Activated CD8-positive, alpha-beta memory T cell treated with anti-CD3 and anti-CD28 coated beads for 36 hours (primary cell): ENCODE measurements at regions not wholly inside any gene's neighbourhood (a gene's known extent, or its start where the extent isn't known, plus 50 kb on each side); places are given as distances from the start of the nearest gene placed in this dataset.

Experiments used
- CTCF ChIA-PET: fragments of 350-600 bp; sonication (Branson Sonifier 250); formaldehyde crosslinking; loops from one replicate; lab custom pipeline; 2021; ENCODE audit warnings: antibody characterized with exemption; lab: Charles Lee
- POLR2A ChIA-PET: fragments of 350-600 bp; sonication (Branson Sonifier 250); formaldehyde crosslinking; loops from one replicate; lab custom pipeline; 2021; ENCODE audit warnings: antibody characterized with exemption; lab: Charles Lee

GRCh38 chr17:59451706-59452105 is 113.7 kb upstream of the DHX40 start:
- CTCF ChIA-PET: no interaction called here
- POLR2A ChIA-PET: no interaction called here

DNA sequence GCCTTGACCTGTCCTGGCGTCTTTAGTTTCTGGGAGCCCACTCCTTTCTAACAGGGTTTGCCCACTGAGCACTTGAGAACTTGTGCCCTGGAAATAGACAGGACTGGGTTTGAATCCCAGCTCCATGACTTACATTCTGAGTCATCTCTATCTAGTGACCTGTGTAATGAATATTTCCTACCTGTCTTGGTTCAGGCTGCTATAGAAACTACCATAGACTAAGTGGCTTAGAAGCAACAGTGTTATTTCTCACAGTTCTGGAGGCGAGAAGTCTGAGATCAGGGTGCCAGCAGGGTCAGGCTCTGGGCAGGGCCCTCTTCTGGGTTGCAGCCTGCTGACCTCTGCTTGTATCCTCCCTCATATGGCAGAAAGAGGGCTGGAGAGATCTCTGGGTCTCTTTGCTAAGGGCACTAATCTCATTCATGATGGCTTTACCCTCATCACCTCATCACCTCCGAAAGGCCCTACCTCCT is 110.7 kb upstream of the DHX40 start:
- CTCF ChIA-PET: no interaction called here
- POLR2A ChIA-PET: no interaction called here

DNA sequence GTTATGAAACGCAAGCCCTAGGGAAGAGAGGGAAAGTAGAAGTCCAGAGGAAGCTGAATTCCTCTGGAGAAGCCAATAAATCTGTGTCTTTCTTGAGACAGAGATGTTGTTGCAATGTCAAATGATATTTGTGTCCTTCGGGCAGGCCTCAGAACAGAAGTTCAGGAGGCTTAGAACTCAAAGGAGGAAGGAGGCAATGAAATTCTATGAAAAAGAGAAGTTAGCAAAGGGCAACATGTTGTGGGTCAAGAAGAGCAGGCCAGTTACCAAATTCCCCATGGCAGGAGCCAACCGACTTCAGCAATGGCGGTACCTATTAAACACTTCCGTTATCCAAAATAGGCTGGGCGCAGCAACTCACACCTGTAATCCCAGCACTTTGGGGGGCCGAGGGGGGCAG is 109.0 kb upstream of the DHX40 start:
- CTCF ChIA-PET: no interaction called here
- POLR2A ChIA-PET: no interaction called here

- POLR2A ChIA-PET: interaction anchor here (0.7 kb wide), 1 partner anchor 115 kb away, joined by 5 read pairs; no protein-coding TSS in a partner anchor
- CTCF ChIA-PET: no interaction called here
Observed at GRCh38 chr17:59456923-59457615, 108.3 kb upstream of the DHX40 start.

GRCh38 chr17:59462385-59462784 is 103.0 kb upstream of the DHX40 start:
- CTCF ChIA-PET: no interaction called here
- POLR2A ChIA-PET: no interaction called here

GRCh38 chr17:59464246-59464645 is 101.2 kb upstream of the DHX40 start:
- ChIA-PET CTCF (no interaction called here), POLR2A (interaction anchor here (0.6 kb wide), 1 partner anchor 46 kb away, joined by 3 read pairs; no protein-coding TSS in a partner anchor)

GRCh38 chr17:59465949-59466307 is 99.5 kb upstream of the DHX40 start:
- POLR2A ChIA-PET: no interaction called here
- CTCF ChIA-PET: no interaction called here

GRCh38 chr17:59466946-59467801 is 98.2 kb upstream of the DHX40 start:
- ChIA-PET POLR2A (no interaction called here), CTCF (no interaction called here)

DNA sequence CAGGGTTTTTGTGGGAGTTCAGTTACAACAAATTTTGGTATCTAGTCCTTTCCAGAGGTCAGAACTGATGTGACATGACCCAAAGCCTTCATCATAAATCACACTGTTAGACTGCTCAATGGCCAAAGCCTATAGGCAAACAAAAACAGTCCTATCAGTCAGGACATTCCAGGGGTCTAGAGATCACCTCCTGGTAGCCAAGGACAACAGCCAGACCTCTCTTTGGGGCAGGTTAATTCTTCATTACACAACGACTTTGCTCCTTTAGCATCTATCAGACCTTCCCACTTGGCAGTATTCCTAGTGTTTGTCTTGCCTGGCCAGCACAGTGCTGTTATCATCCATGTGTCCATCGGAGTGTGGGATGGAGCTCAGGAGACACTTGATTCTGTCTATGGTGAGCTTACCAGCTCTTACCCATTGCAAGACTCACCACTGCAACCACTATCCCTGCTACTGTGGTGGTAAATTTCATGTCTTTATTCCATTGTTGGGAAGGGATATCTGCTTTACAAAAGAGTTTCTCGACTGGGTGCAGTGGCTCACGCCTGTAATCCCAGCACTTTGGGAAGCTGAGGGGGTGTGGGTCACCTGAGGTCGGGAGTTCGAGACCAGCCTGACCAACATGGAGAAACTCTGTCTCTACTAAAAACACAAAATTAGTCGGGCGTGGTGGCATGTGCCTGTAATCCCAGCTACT is 95.5 kb upstream of the DHX40 start:
- ChIA-PET CTCF (no interaction called here), POLR2A (no interaction called here)

- CTCF ChIA-PET: interaction anchor here (0.6 kb wide), 2 partner anchors 20 to 77 kb away, joined by 3 read pairs; no protein-coding TSS in a partner anchor
- POLR2A ChIA-PET: interaction anchor here (0.6 kb wide), 1 partner anchor 126 kb away, joined by 8 read pairs; no protein-coding TSS in a partner anchor
Observed at GRCh38 chr17:59470624-59471297, 94.6 kb upstream of the DHX40 start.

DNA sequence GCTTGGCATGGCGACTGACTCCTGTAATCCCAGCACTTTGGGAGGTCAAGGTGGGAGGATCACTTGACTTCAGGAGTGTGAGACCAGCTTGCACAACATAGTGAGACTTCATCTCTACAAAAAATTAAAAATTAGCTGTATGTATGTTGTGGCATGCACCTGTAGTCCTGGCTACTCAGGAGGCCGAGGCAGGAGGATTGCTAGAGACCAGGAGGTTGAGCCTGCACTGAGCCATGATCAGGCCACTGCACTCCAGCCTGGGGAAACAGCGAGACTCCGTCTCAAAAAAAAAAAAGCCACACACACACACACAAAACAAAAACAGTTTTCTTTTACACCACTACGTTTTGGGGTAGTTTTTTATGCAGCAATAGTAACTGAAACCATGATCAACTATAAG is 89.0 kb upstream of the DHX40 start:
- ChIA-PET CTCF (no interaction called here), POLR2A (no interaction called here)

DNA sequence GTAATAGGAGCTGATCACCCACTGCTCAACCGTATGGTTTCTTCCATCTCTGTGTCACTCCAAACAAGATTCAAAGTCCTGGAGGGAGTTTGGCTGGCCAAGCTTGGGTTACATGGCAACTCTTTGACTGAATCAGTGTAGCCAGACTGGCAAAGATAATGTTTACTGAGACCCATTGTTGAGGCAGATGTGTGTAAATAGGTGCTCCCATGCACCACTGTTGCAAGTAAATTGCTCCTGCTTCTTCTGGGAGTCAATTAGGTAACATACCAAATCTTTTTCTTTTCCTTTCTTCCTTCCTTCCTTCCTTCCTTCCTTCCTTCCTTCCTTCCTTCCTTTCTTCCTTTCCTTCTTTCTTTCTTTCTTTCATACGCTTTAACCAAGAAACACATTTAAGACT is 86.3 kb upstream of the DHX40 start:
- ChIA-PET POLR2A (no interaction called here), CTCF (interaction anchor here (0.8 kb wide), 1 partner anchor 169 kb away, joined by 3 read pairs; no protein-coding TSS in a partner anchor)

DNA sequence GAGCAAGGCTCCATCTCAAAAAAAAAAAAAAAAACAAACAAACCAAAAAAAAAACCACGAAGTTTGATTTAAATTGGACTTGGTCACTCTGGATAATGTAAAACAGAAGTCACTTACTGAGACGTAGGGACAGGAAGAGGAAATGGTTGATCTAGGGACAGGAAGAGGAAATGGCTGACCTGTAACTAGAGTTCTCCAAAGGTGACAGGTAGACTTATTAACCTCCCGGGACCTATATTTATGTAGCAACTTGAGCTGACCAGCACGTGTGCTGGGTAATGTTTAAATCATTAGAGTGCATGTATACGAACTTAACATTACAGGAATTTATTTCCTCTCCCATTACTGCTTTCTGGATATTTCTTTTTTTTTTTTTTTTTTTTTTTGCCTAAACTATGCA is 81.5 kb upstream of the DHX40 start:
- POLR2A ChIA-PET: no interaction called here

GRCh38 chr17:59485015-59485414 is 80.4 kb upstream of the DHX40 start:
- CTCF ChIA-PET: no interaction called here
- POLR2A ChIA-PET: no interaction called here

More for the DNA sequence above, 81.5 kb upstream of the DHX40 start:
- CTCF ChIA-PET: interaction anchor here (0.7 kb wide), 1 partner anchor 30 kb away, joined by 4 read pairs; no protein-coding TSS in a partner anchor

- ChIA-PET CTCF (no interaction called here), POLR2A (no interaction called here)
Observed at GRCh38 chr17:59485946-59486345, 79.5 kb upstream of the DHX40 start.

DNA sequence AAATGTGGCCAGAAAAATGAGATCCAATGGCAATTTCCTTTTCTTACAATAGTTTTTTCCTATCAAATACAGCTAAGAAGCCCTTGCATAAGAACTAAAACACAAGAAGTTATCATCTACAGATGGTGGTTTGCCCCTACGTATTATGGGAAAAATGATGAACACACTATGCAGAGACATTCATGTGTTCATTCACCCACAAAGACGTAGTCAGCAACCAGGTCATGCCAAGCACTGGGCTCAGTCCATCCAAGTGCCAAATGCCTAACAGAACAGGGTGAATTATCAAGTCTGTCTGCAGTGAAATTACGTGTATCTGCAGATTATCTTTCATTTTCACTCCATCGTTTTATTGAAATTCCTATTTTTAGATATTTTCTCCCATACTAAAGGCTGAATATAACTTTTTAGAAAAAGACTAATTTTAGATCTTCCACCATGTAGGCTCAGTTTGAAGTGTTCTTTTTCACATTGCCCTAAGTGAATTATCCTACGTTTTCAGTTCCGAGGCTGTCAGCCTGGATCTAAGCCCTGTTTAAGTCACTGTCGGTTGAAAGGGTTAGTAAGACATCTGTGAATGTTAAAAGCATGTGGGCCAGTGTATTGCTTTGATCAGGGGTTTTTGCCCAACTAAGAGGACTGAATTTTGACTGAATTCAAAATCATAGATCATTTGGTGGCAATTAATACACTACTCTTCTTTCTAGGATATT is 78.1 kb upstream of the DHX40 start:
- CTCF ChIA-PET: no interaction called here
- POLR2A ChIA-PET: no interaction called here

DNA sequence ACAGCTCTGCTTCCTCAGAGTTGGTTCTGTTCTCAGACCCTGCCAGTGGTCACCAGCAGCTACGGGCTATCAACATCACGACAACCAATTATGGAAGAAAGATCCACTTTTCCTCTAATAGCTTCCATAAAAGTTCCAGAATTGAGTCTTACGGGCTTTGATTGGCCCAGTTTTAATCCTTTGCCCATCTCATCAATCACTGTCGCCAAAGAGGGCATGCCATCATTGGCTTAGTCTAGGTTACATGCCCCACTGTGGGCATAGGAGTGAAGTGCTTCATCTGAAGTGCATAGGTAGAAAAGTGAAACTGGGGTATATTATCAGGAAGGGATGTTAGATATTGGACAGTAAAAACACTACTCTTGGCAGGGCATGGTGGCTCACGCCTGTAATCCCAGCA is 76.6 kb upstream of the DHX40 start:
- ChIA-PET CTCF (no interaction called here), POLR2A (no interaction called here)

DNA sequence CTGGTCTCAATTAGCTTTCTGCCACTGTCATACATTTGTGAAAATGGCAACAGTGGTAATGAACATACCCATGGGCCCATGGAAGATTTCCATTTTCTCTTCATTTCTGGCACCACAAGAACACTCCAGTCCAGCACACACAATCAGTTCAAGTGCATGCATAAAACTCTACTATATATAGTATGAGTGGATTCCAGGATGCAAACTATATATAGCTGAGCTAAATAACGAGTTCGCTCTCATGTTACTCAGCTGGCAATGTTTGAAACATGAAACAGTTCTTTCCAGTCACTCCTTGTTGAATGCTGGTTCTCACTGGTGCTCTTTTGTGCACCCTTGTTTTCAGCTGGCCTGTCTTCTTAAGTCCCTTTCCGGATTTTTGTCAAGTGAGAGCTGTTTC is 75.2 kb upstream of the DHX40 start:
- ChIA-PET CTCF (interaction anchor here (0.7 kb wide), 2 partner anchors 19 to 29 kb away, joined by 3 read pairs; no protein-coding TSS in a partner anchor), POLR2A (interaction anchor here (0.6 kb wide), 1 partner anchor 209 kb away, joined by 4 read pairs; no protein-coding TSS in a partner anchor)
